ENCODE measurements at regions not wholly inside any gene's neighbourhood (a gene's known extent, or its start where the extent isn't known, plus 50 kb on each side); places are given as distances from the start of the nearest gene placed in this dataset.

DNA sequence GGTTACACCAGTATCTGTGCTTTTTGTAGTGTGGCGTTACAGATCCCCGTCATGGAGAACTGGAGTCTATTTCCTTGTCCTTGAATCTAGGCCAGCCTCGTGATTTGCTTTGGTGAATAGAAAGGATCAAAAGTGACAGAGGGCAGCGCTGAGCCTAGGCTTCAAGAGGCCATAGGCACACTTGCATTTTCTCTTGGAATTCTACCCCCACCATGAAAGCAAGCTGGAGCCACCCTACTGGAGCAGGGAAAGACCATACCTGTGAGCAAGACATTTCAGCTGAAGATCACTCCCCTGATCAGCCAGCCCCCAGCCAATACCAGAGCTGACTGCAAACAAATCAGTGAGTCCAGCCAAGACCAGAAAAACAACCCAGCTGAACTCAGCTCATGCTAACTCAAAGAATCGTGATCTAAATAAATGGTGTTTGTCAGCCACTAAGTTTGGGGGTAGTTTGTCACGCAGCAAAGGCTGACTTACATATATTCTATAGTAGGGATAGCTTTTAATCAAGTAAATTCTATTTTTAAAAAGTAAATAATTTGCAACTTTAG lies 521.9 kb upstream of the TBX3 start:
- no peak for DNase-seq
- Histone ChIP-seq H3K9me3 (ENCODE audit: control extremely low read depth in 1 of 5, control insufficient read depth in 4 of 5, insufficient read depth in 2 of 5, low read depth in 1 of 5, low read length in 4 of 5) (no peaks in the 10 kb centered on the region), H3K27me3 (replicated peaks in 2 of 5; ENCODE audit: control insufficient read depth in 4 of 5, insufficient read depth in 5 of 5, low read length in 4 of 5) (no peaks in the 10 kb centered on the region), H3K36me3 (ENCODE audit: control insufficient read depth in 4 of 4, insufficient read depth in 4 of 4, low read length in 3 of 4) (no peaks in the 10 kb centered on the region), H3K27ac (ENCODE audit: insufficient read depth in 1 of 2, low read depth in 1 of 2, low read length in 2 of 2, poor library complexity in 1 of 2, severe bottlenecking in 2 of 2) (no peak overlapping the region), H3K4me1 (ENCODE audit: control extremely low read depth in 1 of 4, control insufficient read depth in 4 of 4, insufficient read depth in 4 of 4, low read length in 3 of 4) (no peaks in the 10 kb centered on the region), H3K4me3 (ENCODE audit: control insufficient read depth in 1 of 7, extremely low read depth in 1 of 7, insufficient read depth in 4 of 7, low read depth in 2 of 7, low read length in 6 of 7) (no peak overlapping the region)
- ChIA-PET CTCF (no interaction called here), POLR2A (no interaction called here)
- 83% methylated on average over 4 of the region's 6 CpGs for WGBS (ENCODE audit: insufficient coverage)

GRCh38 chr12:115204957-115205754 lies 521.2 kb upstream of the TBX3 start:
- Histone ChIP-seq H3K9me3 (ENCODE audit: control extremely low read depth in 1 of 5, control insufficient read depth in 4 of 5, insufficient read depth in 2 of 5, low read depth in 1 of 5, low read length in 4 of 5) (no peaks in the 10 kb centered on the region), H3K36me3 (ENCODE audit: control insufficient read depth in 4 of 4, insufficient read depth in 4 of 4, low read length in 3 of 4) (no peaks in the 10 kb centered on the region), H3K4me1 (ENCODE audit: control extremely low read depth in 1 of 4, control insufficient read depth in 4 of 4, insufficient read depth in 4 of 4, low read length in 3 of 4) (no peaks in the 10 kb centered on the region), H3K27ac (ENCODE audit: insufficient read depth in 1 of 2, low read depth in 1 of 2, low read length in 2 of 2, poor library complexity in 1 of 2, severe bottlenecking in 2 of 2) (no peak overlapping the region), H3K27me3 (replicated peaks in 2 of 5; ENCODE audit: control insufficient read depth in 4 of 5, insufficient read depth in 5 of 5, low read length in 4 of 5) (no peaks in the 10 kb centered on the region), H3K4me3 (ENCODE audit: control insufficient read depth in 1 of 7, extremely low read depth in 1 of 7, insufficient read depth in 4 of 7, low read depth in 2 of 7, low read length in 6 of 7) (no peak overlapping the region)
- POLR2A ChIA-PET = no interaction called here
- DNase-seq = no peak
- 96% methylated on average over 4 of the region's 10 CpGs for WGBS (ENCODE audit: insufficient coverage)
- CTCF ChIA-PET = no interaction called here

DNA sequence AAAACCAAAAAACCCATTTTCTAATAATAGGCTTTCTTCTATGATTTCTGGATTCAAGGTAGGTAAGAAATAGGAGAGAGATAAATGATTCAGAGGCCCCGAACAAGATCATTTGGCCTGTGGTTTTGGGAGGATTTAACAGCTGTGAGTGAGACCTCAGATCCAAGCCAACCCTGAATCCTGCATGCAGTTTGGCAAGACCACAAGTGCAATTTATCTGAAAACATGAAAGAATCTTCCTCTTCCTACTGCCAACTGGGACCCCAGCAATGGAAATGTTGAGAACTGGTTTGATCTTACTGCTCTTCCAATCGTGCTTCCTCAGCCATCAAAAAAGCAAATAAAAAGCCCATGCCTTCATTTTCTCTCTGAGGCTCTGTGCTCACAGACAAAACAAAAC lies 519.7 kb upstream of the TBX3 start:
- H3K9me3 ChIP-seq (ENCODE audit: control extremely low read depth in 1 of 5, control insufficient read depth in 4 of 5, insufficient read depth in 2 of 5, low read depth in 1 of 5, low read length in 4 of 5) = no peaks in the 10 kb centered on the region
- POLR2A ChIA-PET = no interaction called here
- H3K27me3 ChIP-seq (replicated peaks in 2 of 5; ENCODE audit: control insufficient read depth in 4 of 5, insufficient read depth in 5 of 5, low read length in 4 of 5) = no peaks in the 10 kb centered on the region
- CTCF ChIA-PET = no interaction called here
- no peak overlapping the region for H3K27ac ChIP-seq (ENCODE audit: insufficient read depth in 1 of 2, low read depth in 1 of 2, low read length in 2 of 2, poor library complexity in 1 of 2, severe bottlenecking in 2 of 2)
- no peaks in the 10 kb centered on the region for H3K36me3 ChIP-seq (ENCODE audit: control insufficient read depth in 4 of 4, insufficient read depth in 4 of 4, low read length in 3 of 4)
- WGBS (ENCODE audit: insufficient coverage) = no CpG with 5 or more reads among the region's 2 CpGs
- no peak for DNase-seq
- no peaks in the 10 kb centered on the region for H3K4me1 ChIP-seq (ENCODE audit: control extremely low read depth in 1 of 4, control insufficient read depth in 4 of 4, insufficient read depth in 4 of 4, low read length in 3 of 4)
- H3K4me3 ChIP-seq (ENCODE audit: control insufficient read depth in 1 of 7, extremely low read depth in 1 of 7, insufficient read depth in 4 of 7, low read depth in 2 of 7, low read length in 6 of 7) = no peak overlapping the region

DNA sequence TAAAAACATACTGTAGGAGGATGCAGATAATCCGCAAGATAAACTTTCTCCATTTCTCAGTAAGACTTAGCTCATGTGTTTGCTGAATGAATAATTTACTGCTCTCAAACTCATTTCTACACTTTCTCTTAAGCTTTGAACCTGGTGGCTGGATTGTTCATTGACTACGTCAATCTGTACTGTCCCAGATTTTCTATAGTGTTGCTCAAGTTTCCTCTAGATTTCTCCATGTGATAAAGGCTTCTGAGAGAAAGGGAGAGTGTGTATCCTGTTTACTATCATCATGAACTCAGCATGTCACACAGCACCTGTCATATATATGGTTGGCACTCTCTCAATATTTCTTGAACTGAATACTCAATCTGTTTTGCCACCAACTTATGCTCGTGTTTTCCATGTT lies 518.0 kb upstream of the TBX3 start:
- no peaks in the 10 kb centered on the region for H3K36me3 ChIP-seq (ENCODE audit: control insufficient read depth in 4 of 4, insufficient read depth in 4 of 4, low read length in 3 of 4)
- no peaks in the 10 kb centered on the region for H3K9me3 ChIP-seq (ENCODE audit: control extremely low read depth in 1 of 5, control insufficient read depth in 4 of 5, insufficient read depth in 2 of 5, low read depth in 1 of 5, low read length in 4 of 5)
- no CpG with 5 or more reads among the region's 3 CpGs for WGBS (ENCODE audit: insufficient coverage)
- ChIA-PET CTCF (no interaction called here), POLR2A (no interaction called here)
- DNase-seq = no peak
- no peaks in the 10 kb centered on the region for H3K4me1 ChIP-seq (ENCODE audit: control extremely low read depth in 1 of 4, control insufficient read depth in 4 of 4, insufficient read depth in 4 of 4, low read length in 3 of 4)
- no peak overlapping the region for H3K27ac ChIP-seq (ENCODE audit: insufficient read depth in 1 of 2, low read depth in 1 of 2, low read length in 2 of 2, poor library complexity in 1 of 2, severe bottlenecking in 2 of 2)
- H3K4me3 ChIP-seq (ENCODE audit: control insufficient read depth in 1 of 7, extremely low read depth in 1 of 7, insufficient read depth in 4 of 7, low read depth in 2 of 7, low read length in 6 of 7) = no peak overlapping the region
- no peaks in the 10 kb centered on the region for H3K27me3 ChIP-seq (replicated peaks in 2 of 5; ENCODE audit: control insufficient read depth in 4 of 5, insufficient read depth in 5 of 5, low read length in 4 of 5)

DNA sequence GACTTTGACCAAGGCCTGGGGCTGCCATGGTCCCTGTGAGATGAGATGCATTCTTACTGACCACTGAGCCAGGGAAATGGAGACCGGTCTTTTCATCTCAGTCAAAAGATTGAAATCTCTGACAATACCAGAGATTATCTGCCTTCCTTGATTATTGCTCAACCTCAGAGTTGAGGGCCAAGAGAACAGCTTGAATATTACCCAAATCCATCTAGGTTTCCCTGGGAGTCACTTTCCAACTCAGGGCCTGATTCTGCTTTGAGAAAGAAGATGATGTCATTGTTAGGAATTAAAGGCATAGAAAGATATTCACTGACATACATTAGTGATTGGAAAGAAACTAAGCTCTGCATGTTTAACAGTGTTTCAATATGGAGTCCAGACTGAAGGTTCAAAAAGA lies 515.9 kb upstream of the TBX3 start:
- H3K4me1 ChIP-seq (ENCODE audit: control extremely low read depth in 1 of 4, control insufficient read depth in 4 of 4, insufficient read depth in 4 of 4, low read length in 3 of 4) = no peaks in the 10 kb centered on the region
- no peaks in the 10 kb centered on the region for H3K27me3 ChIP-seq (replicated peaks in 2 of 5; ENCODE audit: control insufficient read depth in 4 of 5, insufficient read depth in 5 of 5, low read length in 4 of 5)
- 100% methylated on average over 1 of the region's 1 CpG for WGBS (ENCODE audit: insufficient coverage)
- no peaks in the 10 kb centered on the region for H3K9me3 ChIP-seq (ENCODE audit: control extremely low read depth in 1 of 5, control insufficient read depth in 4 of 5, insufficient read depth in 2 of 5, low read depth in 1 of 5, low read length in 4 of 5)
- ChIA-PET POLR2A (no interaction called here), CTCF (no interaction called here)
- H3K4me3 ChIP-seq (ENCODE audit: control insufficient read depth in 1 of 7, extremely low read depth in 1 of 7, insufficient read depth in 4 of 7, low read depth in 2 of 7, low read length in 6 of 7) = no peak overlapping the region
- no peak for DNase-seq
- no peaks in the 10 kb centered on the region for H3K36me3 ChIP-seq (ENCODE audit: control insufficient read depth in 4 of 4, insufficient read depth in 4 of 4, low read length in 3 of 4)
- H3K27ac ChIP-seq (ENCODE audit: insufficient read depth in 1 of 2, low read depth in 1 of 2, low read length in 2 of 2, poor library complexity in 1 of 2, severe bottlenecking in 2 of 2) = no peak overlapping the region

- 100% methylated on average over 1 of the region's 1 CpG for WGBS (ENCODE audit: insufficient coverage)
Measured at GRCh38 chr12:115194857-115195256, 510.9 kb upstream of the TBX3 start.

GRCh38 chr12:115194448-115194847 lies 510.5 kb upstream of the TBX3 start:
- Histone ChIP-seq H3K27me3 (replicated peaks in 2 of 5; ENCODE audit: control insufficient read depth in 4 of 5, insufficient read depth in 5 of 5, low read length in 4 of 5) (no peaks in the 10 kb centered on the region), H3K27ac (ENCODE audit: insufficient read depth in 1 of 2, low read depth in 1 of 2, low read length in 2 of 2, poor library complexity in 1 of 2, severe bottlenecking in 2 of 2) (no peak overlapping the region), H3K4me1 (ENCODE audit: control extremely low read depth in 1 of 4, control insufficient read depth in 4 of 4, insufficient read depth in 4 of 4, low read length in 3 of 4) (no peaks in the 10 kb centered on the region), H3K4me3 (ENCODE audit: control insufficient read depth in 1 of 7, extremely low read depth in 1 of 7, insufficient read depth in 4 of 7, low read depth in 2 of 7, low read length in 6 of 7) (no peak overlapping the region), H3K9me3 (ENCODE audit: control extremely low read depth in 1 of 5, control insufficient read depth in 4 of 5, insufficient read depth in 2 of 5, low read depth in 1 of 5, low read length in 4 of 5) (no peaks in the 10 kb centered on the region), H3K36me3 (ENCODE audit: control insufficient read depth in 4 of 4, insufficient read depth in 4 of 4, low read length in 3 of 4) (no peaks in the 10 kb centered on the region)
- WGBS (ENCODE audit: insufficient coverage) = 91% methylated on average over 5 of the region's 5 CpGs
- POLR2A ChIA-PET = no interaction called here
- no peak for DNase-seq
- CTCF ChIA-PET = no interaction called here

More at GRCh38 chr12:115194857-115195256, 510.9 kb upstream of the TBX3 start:
- ChIA-PET POLR2A (no interaction called here), CTCF (no interaction called here)
- no peaks in the 10 kb centered on the region for H3K36me3 ChIP-seq (ENCODE audit: control insufficient read depth in 4 of 4, insufficient read depth in 4 of 4, low read length in 3 of 4)
- no peaks in the 10 kb centered on the region for H3K9me3 ChIP-seq (ENCODE audit: control extremely low read depth in 1 of 5, control insufficient read depth in 4 of 5, insufficient read depth in 2 of 5, low read depth in 1 of 5, low read length in 4 of 5)
- no peak overlapping the region for H3K27ac ChIP-seq (ENCODE audit: insufficient read depth in 1 of 2, low read depth in 1 of 2, low read length in 2 of 2, poor library complexity in 1 of 2, severe bottlenecking in 2 of 2)
- H3K27me3 ChIP-seq (replicated peaks in 2 of 5; ENCODE audit: control insufficient read depth in 4 of 5, insufficient read depth in 5 of 5, low read length in 4 of 5) = no peaks in the 10 kb centered on the region
- H3K4me3 ChIP-seq (ENCODE audit: control insufficient read depth in 1 of 7, extremely low read depth in 1 of 7, insufficient read depth in 4 of 7, low read depth in 2 of 7, low read length in 6 of 7) = no peak overlapping the region
- no peaks in the 10 kb centered on the region for H3K4me1 ChIP-seq (ENCODE audit: control extremely low read depth in 1 of 4, control insufficient read depth in 4 of 4, insufficient read depth in 4 of 4, low read length in 3 of 4)
- DNase-seq = no peak
